IMR-90 (cell line): ENCODE measurements at regions not wholly inside any gene's neighbourhood (a gene's known extent, or its start where the extent isn't known, plus 50 kb on each side); places are given as distances from the start of the nearest gene placed in this dataset.

Experiments used
- ATAC-seq: fragments of 200-7000 bp; cut with Tn5 transposase; 2 replicates; pipeline ENCODE4 v1.9.1; 2020; ENCODE audit warnings: low read depth, mild to moderate bottlenecking, moderate library complexity
- BruUV-seq: library from RNA; stranded (reverse); fragments of 400-500 nt; replicated peaks from 2 replicates; lab custom pipeline; 2021; lab: Mats Ljungman, UMichigan
- CTCF ChIA-PET: fragments of 300-600 bp; formaldehyde crosslinking; extraction: SDS; loops from one replicate; lab custom pipeline; 2021; ENCODE audit warnings: antibody characterized with exemption; lab: Yijun Ruan, JAX
- POLR2A ChIA-PET: fragments of 300-600 bp; sonication (Branson Sonifier 250); formaldehyde crosslinking; loops from one replicate; lab custom pipeline; 2022; ENCODE audit warnings: antibody characterized with exemption; ENCODE audit not compliant: unreplicated experiment; lab: Charles Lee
- DNase-seq: peaks from one replicate; pipeline ENCODE4 v3.0.0; 2013
- H2AFZ ChIP-seq: replicated peaks from 2 replicates; pipeline ENCODE3; 2013; ENCODE audit warnings: low read length, mild to moderate bottlenecking; ENCODE audit not compliant: poor library complexity
- H2AK5ac ChIP-seq: 2 replicates; pipeline ENCODE4 v1.6.1; 2013; ENCODE audit warnings: low read depth, low read length, inconsistent platforms
- H2AK9ac ChIP-seq: replicated peaks from 2 replicates; pipeline ENCODE3; 2013; ENCODE audit warnings: mild to moderate bottlenecking, low read depth, low read length, moderate library complexity; ENCODE audit not compliant: poor library complexity
- H2BK120ac ChIP-seq: 2 replicates; pipeline ENCODE4 v1.6.1; 2013; ENCODE audit warnings: low read depth, low read length, inconsistent platforms
- H2BK15ac ChIP-seq: 3 replicates; pipeline ENCODE4 v1.6.1; 2013; ENCODE audit warnings: low read depth, low read length, inconsistent platforms
- H2BK20ac ChIP-seq: 2 replicates; pipeline ENCODE4 v1.6.1; 2013; ENCODE audit warnings: low read depth, mild to moderate bottlenecking, inconsistent platforms, low read length, moderate library complexity
- H2BK5ac ChIP-seq: 2 replicates; pipeline ENCODE4 v1.6.1; 2013; ENCODE audit warnings: mild to moderate bottlenecking, low read depth, low read length, inconsistent platforms; ENCODE audit not compliant: poor library complexity, severe bottlenecking
- H3K14ac ChIP-seq: replicated peaks from 2 replicates; pipeline ENCODE4 v1.6.1; 2013; ENCODE audit warnings: low read depth, low read length, inconsistent platforms
- H3K18ac ChIP-seq: 2 replicates; pipeline ENCODE4 v1.6.1; 2013; ENCODE audit warnings: low read depth, low read length, control low read depth
- H3K23ac ChIP-seq: 2 replicates; pipeline ENCODE4 v1.6.1; 2013; ENCODE audit warnings: low read depth, low read length, inconsistent platforms
- H3K27ac ChIP-seq: 2 replicates; pipeline ENCODE4 v1.5.1; 2013; ENCODE audit warnings: mild to moderate bottlenecking, control low read depth, low read length; ENCODE audit not compliant: insufficient read depth
- H3K27me3 ChIP-seq: 2 replicates; pipeline ENCODE4 v1.6.1; 2013; ENCODE audit warnings: low read length; ENCODE audit not compliant: control insufficient read depth, insufficient read depth
- H3K36me3 ChIP-seq: 2 replicates; pipeline ENCODE4 v1.6.1; 2013; ENCODE audit warnings: low read length, mixed read lengths; ENCODE audit not compliant: control insufficient read depth, insufficient read depth
- H3K4ac ChIP-seq: 2 replicates; pipeline ENCODE4 v1.6.1; 2013; ENCODE audit warnings: low read depth, low read length, inconsistent platforms
- H3K4me1 ChIP-seq: 2 replicates; pipeline ENCODE4 v1.6.1; 2013; ENCODE audit warnings: low read length, mixed read lengths; ENCODE audit not compliant: control insufficient read depth, insufficient read depth
- H3K4me2 ChIP-seq: 2 replicates; pipeline ENCODE4 v1.6.1; 2013; ENCODE audit warnings: low read depth, mild to moderate bottlenecking, control low read depth, low read length, moderate library complexity
- H3K4me3 ChIP-seq: 2 replicates; pipeline ENCODE4 v1.5.1; 2013; ENCODE audit warnings: low read depth, mild to moderate bottlenecking, control low read depth, low read length, moderate library complexity; ENCODE audit not compliant: insufficient read depth
- H3K56ac ChIP-seq: 2 replicates; pipeline ENCODE4 v1.6.1; 2013; ENCODE audit warnings: low read length, inconsistent platforms; ENCODE audit not compliant: insufficient read depth; ENCODE audit errors: extremely low read depth
- H3K79me1 ChIP-seq, 2 experiments: 2 replicates each; pipeline ENCODE4 v1.6.1; 2013; ENCODE audit warnings: low read length in 2 of 2, inconsistent platforms in 1 of 2, low read depth in 1 of 2
- H3K9ac ChIP-seq: 2 replicates; pipeline ENCODE4 v1.6.1; 2013; ENCODE audit warnings: low read depth, low read length, control low read depth
- H3K9me1 ChIP-seq: 2 replicates; pipeline ENCODE4 v1.6.1; 2013; ENCODE audit warnings: low read length, inconsistent platforms; ENCODE audit not compliant: insufficient read depth
- H3K9me3 ChIP-seq: 2 replicates; pipeline ENCODE4 v1.6.1; 2013; ENCODE audit warnings: low read length; ENCODE audit not compliant: control insufficient read depth, insufficient read depth
- H4K20me1 ChIP-seq: 2 replicates; pipeline ENCODE4 v1.6.1; 2013; ENCODE audit warnings: low read length, inconsistent platforms; ENCODE audit not compliant: insufficient read depth
- H4K5ac ChIP-seq: 2 replicates; pipeline ENCODE4 v1.6.1; 2013; ENCODE audit warnings: mild to moderate bottlenecking, low read depth, low read length, control low read depth
- H4K8ac ChIP-seq, 2 experiments: 2 replicates each; pipeline ENCODE4 v1.6.1; 2013; ENCODE audit warnings: low read depth in 2 of 2, low read length in 2 of 2, control low read depth in 1 of 2, inconsistent platforms in 1 of 2
- H4K91ac ChIP-seq: 2 replicates; pipeline ENCODE4 v1.6.1; 2013; ENCODE audit warnings: low read depth, low read length, inconsistent platforms; ENCODE audit not compliant: insufficient read depth
- BHLHE40 ChIP-seq: fragments of 150-350 bp; IDR thresholded peaks from 2 replicates; pipeline ENCODE4 v1.6.1; 2016; ENCODE audit warnings: mild to moderate bottlenecking, low read depth, low read length
- CEBPB ChIP-seq: IDR thresholded peaks from 2 replicates; pipeline ENCODE4 v1.6.1; 2012; ENCODE audit warnings: low read depth, low read length, improper control_type of control experiment
- CHD1 ChIP-seq: IDR thresholded peaks from 2 replicates; pipeline ENCODE4 v1.6.1; 2012; ENCODE audit warnings: low read depth, low read length, improper control_type of control experiment
- CTCF ChIP-seq: conservative IDR thresholded peaks from 2 replicates; pipeline ENCODE4 v1.5.1; 2012; ENCODE audit warnings: mild to moderate bottlenecking, low read depth, low read length, improper control_type of control experiment
- ELK1 ChIP-seq: fragments of 150-350 bp; IDR thresholded peaks from 2 replicates; pipeline ENCODE4 v1.6.1; 2016; ENCODE audit warnings: low read depth, mild to moderate bottlenecking, low read length, moderate library complexity, borderline replicate concordance
- FOS ChIP-seq: fragments of 150-350 bp; IDR thresholded peaks from 2 replicates; pipeline ENCODE4 v1.6.1; 2016; ENCODE audit warnings: low read depth, low read length
- MAFK ChIP-seq: IDR thresholded peaks from 2 replicates; pipeline ENCODE4 v1.6.1; 2012; ENCODE audit warnings: low read depth, low read length, improper control_type of control experiment
- MAZ ChIP-seq: IDR thresholded peaks from 2 replicates; pipeline ENCODE4 v1.6.1; 2012; ENCODE audit warnings: low read depth, mild to moderate bottlenecking, low read length, improper control_type of control experiment, moderate library complexity, borderline replicate concordance
- MXI1 ChIP-seq: IDR thresholded peaks from 2 replicates; pipeline ENCODE4 v1.6.1; 2012; ENCODE audit warnings: low read depth, mild to moderate bottlenecking, low read length, moderate library complexity, borderline replicate concordance
- NFE2L2 ChIP-seq: fragments of 150-350 bp; IDR thresholded peaks from 2 replicates; pipeline ENCODE4 v1.6.1; 2016; ENCODE audit warnings: low read depth, mild to moderate bottlenecking, low read length
- POLR2A ChIP-seq: IDR thresholded peaks from 2 replicates; pipeline ENCODE4 v1.6.1; 2012; ENCODE audit warnings: mild to moderate bottlenecking, low read depth, low read length
- RAD21 ChIP-seq: IDR thresholded peaks from 2 replicates; pipeline ENCODE4 v1.6.1; 2012; ENCODE audit warnings: low read length, improper control_type of control experiment
- RCOR1 ChIP-seq: IDR thresholded peaks from 2 replicates; pipeline ENCODE4 v1.6.1; 2012; ENCODE audit warnings: mild to moderate bottlenecking, low read length, improper control_type of control experiment; ENCODE audit not compliant: insufficient replicate concordance
- RFX5 ChIP-seq: IDR thresholded peaks from 2 replicates; pipeline ENCODE4 v1.8.0; 2012; ENCODE audit warnings: low read depth, mild to moderate bottlenecking, low read length, moderate library complexity
- SMC3 ChIP-seq: fragments of 150-350 bp; IDR thresholded peaks from 2 replicates; pipeline ENCODE4 v1.6.1; 2016; ENCODE audit warnings: low read depth, mild to moderate bottlenecking, antibody characterized with exemption, low read length, moderate library complexity
- USF2 ChIP-seq: fragments of 150-350 bp; IDR thresholded peaks from 2 replicates; pipeline ENCODE4 v1.6.1; 2017; ENCODE audit warnings: mild to moderate bottlenecking, antibody characterized with exemption, low read length, low read depth
- WGBS, 2 experiments: methylation state at CpG; one replicate each; pipeline versions ENCODE4 v1.1.5 to v1.1.7; 2013; ENCODE audit warnings: missing lambda C conversion rate in 2 of 2; ENCODE audit not compliant: insufficient read length in 1 of 2; ENCODE audit errors: extremely low coverage in 2 of 2; 5-methylcytosine and 5-hydroxymethylcytosine counted together
- dilution Hi-C: fragments of 300-500 bp; cut with HindIII; formaldehyde crosslinking; loops from one replicate; pipeline ENCODE4 v1.14.3; 2018; ENCODE audit warnings: low sequenced_read_pairs; ENCODE audit not compliant: unreplicated experiment
- in situ Hi-C: fragments of 300-500 bp; cut with MboI; formaldehyde crosslinking; loops from 3 replicates; pipeline ENCODE4 v1.14.3; 2019; ENCODE audit warnings: low sequenced_read_pairs, inconsistent platforms, mixed read lengths
- intact Hi-C: fragments of 100-400 bp; cut with micrococcal nuclease; formaldehyde crosslinking; loops from 2 replicates; pipeline ENCODE4 v1.10.0; 2022

- intact Hi-C loops = no loop called here
- H3K27me3 ChIP-seq = peaks cover 34% of the 10 kb centered on the region
- no peak overlapping the region for H2BK120ac ChIP-seq
- no peak overlapping the region for H3K4me3 ChIP-seq
- ChIA-PET POLR2A (no interaction called here), CTCF (interaction anchor here (1.0 kb wide), 1 partner anchor 36 kb away, joined by 3 read pairs; no protein-coding TSS in a partner anchor)
- H4K5ac ChIP-seq = no peak overlapping the region
- H3K79me1 ChIP-seq = no peaks in the 10 kb centered on the region
- no peak overlapping the region for H3K4ac ChIP-seq
- H3K4me2 ChIP-seq = no peak overlapping the region
- no peak overlapping the region for H2AK5ac ChIP-seq
- no peaks in the 10 kb centered on the region for H3K9me3 ChIP-seq
- no peak overlapping the region for H2BK15ac ChIP-seq
- H3K56ac ChIP-seq = no peak overlapping the region
- no peaks in the 10 kb centered on the region for H3K4me1 ChIP-seq
- no peaks in the 10 kb centered on the region for H4K20me1 ChIP-seq
- 82% methylated on average over 3 of the region's 10 CpGs; no CpG with 5 or more reads in 1 of the 2 experiments for WGBS, 2 experiments
- no peak overlapping the region for H2BK20ac ChIP-seq
- H3K18ac ChIP-seq = no peak overlapping the region
- ATAC-seq (no peak), DNase-seq (no peak)
- H3K9me1 ChIP-seq = no peaks in the 10 kb centered on the region
- H2AFZ ChIP-seq = no peak overlapping the region
- dilution Hi-C loops = no loop called here
- TF ChIP-seq CTCF (no peak), RCOR1 (no peak), FOS (no peak), CHD1 (no peak), RAD21 (no peak), BHLHE40 (no peak), POLR2A (no peak), USF2 (no peak), MAFK (no peak), RFX5 (no peak), SMC3 (no peak), MXI1 (no peak), MAZ (no peak), ELK1 (no peak), CEBPB (no peak), NFE2L2 (no peak)
- H4K8ac ChIP-seq = no peak overlapping the region
- no peak overlapping the region for H3K27ac ChIP-seq
- H2BK5ac ChIP-seq = no peak overlapping the region
- no peak overlapping the region for H4K91ac ChIP-seq
- no TSS peak for BruUV-seq
- no peak overlapping the region for H3K23ac ChIP-seq
- no peak overlapping the region for H2AK9ac ChIP-seq
- no peak overlapping the region for H3K14ac ChIP-seq
- H3K36me3 ChIP-seq = no peaks in the 10 kb centered on the region
- in situ Hi-C loops = no loop called here
- no peak overlapping the region for H3K9ac ChIP-seq
These were observed 238.7 kb upstream of the HES1 start for GRCh38 chr3:193897288-193897687.
